H1 (cell line): ENCODE measurements at regions not wholly inside any gene's neighbourhood (a gene's known extent, or its start where the extent isn't known, plus 50 kb on each side); places are given as distances from the start of the nearest gene placed in this dataset.

ENCODE experiments used
- CTCF ChIA-PET: fragments of 300-600 bp; sonication (Branson Sonifier 250); formaldehyde crosslinking; loops from one replicate; lab custom pipeline; 2021; ENCODE audit not compliant: partially characterized antibody; lab: Charles Lee
- POLR2A ChIA-PET: fragments of 300-600 bp; sonication (Branson Sonifier 250); formaldehyde crosslinking; loops from one replicate; lab custom pipeline; 2021; ENCODE audit warnings: inconsistent platforms; ENCODE audit not compliant: partially characterized antibody; lab: Charles Lee
- DNase-seq, 2 experiments: peaks; one replicate each; pipeline versions ENCODE4 v3.0.0 to v3.0.0-alpha.2; 2010 to 2022; ENCODE audit warnings: low spot score in 2 of 2, low read depth in 1 of 2, mixed read lengths in 1 of 2
- FAIRE-seq: peaks from 2 replicates; lab custom pipeline; 2011; peaks lifted over from hg19 to GRCh38; lab: Jason Lieb, UNC
- H2AFZ ChIP-seq: 2 replicates; pipeline ENCODE4 v1.8.1; 2012; ENCODE audit warnings: low read length, inconsistent platforms
- H2AK5ac ChIP-seq: 2 replicates; pipeline ENCODE4 v1.6.1; 2013; ENCODE audit warnings: low read depth, low read length
- H2BK120ac ChIP-seq: replicated peaks from 2 replicates; pipeline ENCODE3; 2013; ENCODE audit warnings: low read depth, low read length, inconsistent platforms
- H2BK12ac ChIP-seq: 2 replicates; pipeline ENCODE4 v1.6.1; 2013; ENCODE audit warnings: low read depth, low read length
- H2BK15ac ChIP-seq: 2 replicates; pipeline ENCODE4 v1.6.1; 2013; ENCODE audit warnings: low read length
- H2BK20ac ChIP-seq: 2 replicates; pipeline ENCODE4 v1.6.1; 2013; ENCODE audit warnings: low read length
- H2BK5ac ChIP-seq: 2 replicates; pipeline ENCODE4 v1.6.1; 2013; ENCODE audit warnings: low read depth, low read length
- H3K14ac ChIP-seq: 2 replicates; pipeline ENCODE4 v1.6.1; 2013; ENCODE audit warnings: inconsistent platforms; ENCODE audit not compliant: insufficient read length
- H3K18ac ChIP-seq: 2 replicates; pipeline ENCODE4 v1.6.1; 2013; ENCODE audit warnings: low read length; ENCODE audit errors: extremely low read depth
- H3K23ac ChIP-seq: 2 replicates; pipeline ENCODE4 v1.6.1; 2013; ENCODE audit warnings: inconsistent platforms; ENCODE audit not compliant: insufficient read length
- H3K23me2 ChIP-seq: 2 replicates; pipeline ENCODE4 v1.6.1; 2013; ENCODE audit warnings: low read depth, low read length
- H3K27ac ChIP-seq: 2 replicates; pipeline ENCODE4 v1.6.1; 2011; ENCODE audit warnings: low read depth, low read length, inconsistent platforms
- H3K27me3 ChIP-seq, 4 experiments: replicated peaks in 1 of 4; 1 replicate in 1 of 4; 2 replicates in 3 of 4; pipeline versions ENCODE4 v1.6.1 to v1.8.1; 2011 to 2013; ENCODE audit warnings: low read length in 3 of 4, mild to moderate bottlenecking in 3 of 4, inconsistent platforms in 2 of 4, mixed read lengths in 2 of 4, moderate library complexity in 1 of 4; ENCODE audit not compliant: control insufficient read depth in 3 of 4, insufficient read depth in 3 of 4; ENCODE audit errors: extremely low read depth in 1 of 4
- H3K36me3 ChIP-seq, 4 experiments: 2 replicates each; pipeline versions ENCODE4 v1.6.1 to v1.8.1; 2011 to 2013; ENCODE audit warnings: mild to moderate bottlenecking in 4 of 4, low read length in 3 of 4, moderate library complexity in 2 of 4, control low read depth in 1 of 4, inconsistent platforms in 1 of 4; ENCODE audit not compliant: insufficient read depth in 4 of 4, control insufficient read depth in 2 of 4
- H3K4ac ChIP-seq: replicated peaks from 2 replicates; pipeline ENCODE3; 2013; ENCODE audit warnings: low read length, low read depth, mixed read lengths, inconsistent platforms; ENCODE audit not compliant: insufficient read length
- H3K4me1 ChIP-seq, 4 experiments: replicated peaks in 1 of 4; 1 replicate in 1 of 4; 2 replicates in 3 of 4; pipeline versions ENCODE4 v1.6.1 to v1.8.1; 2011 to 2013; ENCODE audit warnings: low read length in 3 of 4, inconsistent platforms in 2 of 4, mixed read lengths in 1 of 4; ENCODE audit not compliant: insufficient read depth in 4 of 4, control insufficient read depth in 3 of 4
- H3K4me2 ChIP-seq, 2 experiments: 2 replicates each; pipeline versions ENCODE4 v1.6.1 to v1.8.1; 2011 to 2013; ENCODE audit warnings: low read depth in 2 of 2, low read length in 2 of 2, control low read depth in 1 of 2, inconsistent platforms in 1 of 2, mild to moderate bottlenecking in 1 of 2; ENCODE audit not compliant: insufficient read depth in 1 of 2
- H3K4me3 ChIP-seq, 4 experiments: fragments of 200-600, 300-600 bp in 1 of 4; sonication (generic), shearing (Covaris generic), sonication (Bioruptor Twin) in 1 of 4; 2 replicates each; pipeline versions ENCODE4 v1.5.1 to v1.8.1; 2011 to 2016; ENCODE audit warnings: low read length in 4 of 4, low read depth in 3 of 4, control low read depth in 2 of 4, inconsistent platforms in 2 of 4, mild to moderate bottlenecking in 2 of 4, mixed read lengths in 1 of 4, moderate library complexity in 1 of 4; ENCODE audit not compliant: insufficient read depth in 2 of 4; ENCODE audit errors: extremely low read depth in 1 of 4
- H3K56ac ChIP-seq: replicated peaks from 2 replicates; pipeline ENCODE3; 2013; ENCODE audit warnings: low read depth, mild to moderate bottlenecking, mixed read lengths, low read length, inconsistent platforms; ENCODE audit not compliant: insufficient read length
- H3K79me1 ChIP-seq: 2 replicates; pipeline ENCODE4 v1.6.1; 2013; ENCODE audit warnings: low read depth, low read length, control low read depth
- H3K79me2 ChIP-seq, 2 experiments: 2 replicates each; pipeline versions ENCODE4 v1.6.1 to v1.8.1; 2012 to 2013; ENCODE audit warnings: low read length in 2 of 2, mild to moderate bottlenecking in 2 of 2, inconsistent platforms in 1 of 2; ENCODE audit not compliant: insufficient read depth in 2 of 2, control insufficient read depth in 1 of 2
- H3K9ac ChIP-seq, 4 experiments: replicated peaks in 1 of 4; 1 replicate in 1 of 4; 2 replicates in 3 of 4; pipeline versions ENCODE4 v1.6.1 to v1.8.1; 2011 to 2013; ENCODE audit warnings: low read depth in 3 of 4, low read length in 3 of 4, control low read depth in 2 of 4, mild to moderate bottlenecking in 2 of 4, moderate library complexity in 2 of 4, inconsistent platforms in 1 of 4; ENCODE audit errors: extremely low read depth in 1 of 4
- H3K9me3 ChIP-seq, 2 experiments: 2 replicates each; pipeline versions ENCODE4 v1.6.1 to v1.8.1; 2012 to 2013; ENCODE audit warnings: mild to moderate bottlenecking in 2 of 2, moderate library complexity in 2 of 2, control low read depth in 1 of 2, inconsistent platforms in 1 of 2, low read depth in 1 of 2, low read length in 1 of 2, mixed read lengths in 1 of 2; ENCODE audit not compliant: insufficient read depth in 2 of 2
- H4K20me1 ChIP-seq, 2 experiments: replicated peaks in 1 of 2; 2 replicates each; pipeline versions ENCODE3 to v1.8.1; 2011 to 2013; ENCODE audit warnings: inconsistent platforms in 2 of 2, low read length in 2 of 2, mild to moderate bottlenecking in 1 of 2; ENCODE audit not compliant: insufficient read depth in 2 of 2, control insufficient read depth in 1 of 2
- H4K5ac ChIP-seq: 2 replicates; pipeline ENCODE4 v1.6.1; 2013; ENCODE audit warnings: low read length, low read depth, mixed read lengths, inconsistent platforms; ENCODE audit not compliant: insufficient read length
- H4K8ac ChIP-seq: 2 replicates; pipeline ENCODE4 v1.8.0; 2013; ENCODE audit warnings: mild to moderate bottlenecking, moderate library complexity, low read length, inconsistent platforms; ENCODE audit not compliant: insufficient read depth; ENCODE audit errors: extremely low read depth
- H4K91ac ChIP-seq: replicated peaks from 2 replicates; pipeline ENCODE3; 2013; ENCODE audit warnings: low read length, mixed read lengths, inconsistent platforms; ENCODE audit not compliant: insufficient read length
- CEBPB ChIP-seq: IDR thresholded peaks from 2 replicates; pipeline ENCODE4 v1.6.1; 2012; ENCODE audit warnings: low read depth, low read length
- EGR1 ChIP-seq: IDR thresholded peaks from 2 replicates; pipeline ENCODE4 v1.6.1; 2011; ENCODE audit warnings: low read depth, low read length, borderline replicate concordance
- JUN ChIP-seq: IDR thresholded peaks from 2 replicates; pipeline ENCODE4 v1.6.1; 2011; ENCODE audit warnings: low read depth, mild to moderate bottlenecking, improper control_type of control experiment, low read length
- KDM1A ChIP-seq: fragments of 200-600, 300-600 bp; sonication (generic); IDR thresholded peaks from 2 replicates; pipeline ENCODE4 v1.7.1; 2016; ENCODE audit warnings: mild to moderate bottlenecking, low read length, borderline replicate concordance
- MAFK ChIP-seq: IDR thresholded peaks from 2 replicates; pipeline ENCODE4 v1.6.1; 2012; ENCODE audit warnings: low read depth, mild to moderate bottlenecking, improper control_type of control experiment, low read length
- NRF1 ChIP-seq: IDR thresholded peaks from 2 replicates; pipeline ENCODE4 v1.6.1; 2011; ENCODE audit warnings: mild to moderate bottlenecking, low read depth, low read length, improper control_type of control experiment
- PHF8 ChIP-seq: fragments of 200-600 bp; sonication (generic); conservative IDR thresholded peaks from 2 replicates; pipeline ENCODE4 v1.7.1; 2012; ENCODE audit warnings: low read depth, mild to moderate bottlenecking, inconsistent platforms, low read length, moderate library complexity
- POLR2A ChIP-seq, 2 experiments: IDR thresholded peaks; 1 replicate in 1 of 2; 2 replicates in 1 of 2; pipeline ENCODE4 v1.6.1; 2011; ENCODE audit warnings: low read depth in 2 of 2, low read length in 2 of 2, mild to moderate bottlenecking in 2 of 2; ENCODE audit errors: control extremely low read depth in 1 of 2
- SAP30 ChIP-seq: fragments of 300-600 bp; sonication (generic); IDR thresholded peaks from 2 replicates; pipeline ENCODE4 v1.7.1; 2012; ENCODE audit warnings: low read length, moderate library complexity, mild to moderate bottlenecking, inconsistent platforms; ENCODE audit not compliant: insufficient read depth, insufficient replicate concordance
- SIRT6 ChIP-seq: IDR thresholded peaks from one replicate; pipeline ENCODE4 v1.7.1; 2012; ENCODE audit warnings: low read length, inconsistent platforms
- TEAD4 ChIP-seq: IDR thresholded peaks from 2 replicates; pipeline ENCODE4 v1.6.1; 2012; ENCODE audit warnings: low read depth, low read length, inconsistent platforms, mixed read lengths
- YY1 ChIP-seq: IDR thresholded peaks from 2 replicates; pipeline ENCODE4 v1.6.1; 2011; ENCODE audit warnings: low read depth, mild to moderate bottlenecking, low read length
- whole genome bisulfite sequencing, 2 experiments: shearing (Covaris generic) in 1 of 2; methylation state at CpG; one replicate each; pipeline versions ENCODE4 v1.1.6 to v1.1.7; 2013 to 2015; ENCODE audit warnings: low lambda C conversion rate in 2 of 2, mixed read lengths in 2 of 2, inconsistent platforms in 1 of 2, low coverage in 1 of 2, missing lambda C conversion rate in 1 of 2; ENCODE audit not compliant: insufficient replicate concordance in 2 of 2, insufficient coverage in 1 of 2, insufficient read length in 1 of 2; ENCODE audit errors: extremely low coverage in 1 of 2, missing lambda C conversion rate in 1 of 2; 5-methylcytosine and 5-hydroxymethylcytosine counted together
- TF ChIP-seq, protein P1 (sequence below): IDR thresholded peaks from 2 replicates; pipeline ENCODE4 v1.6.1; 2011; ENCODE audit warnings: low read length, improper control_type of control experiment

DNA sequence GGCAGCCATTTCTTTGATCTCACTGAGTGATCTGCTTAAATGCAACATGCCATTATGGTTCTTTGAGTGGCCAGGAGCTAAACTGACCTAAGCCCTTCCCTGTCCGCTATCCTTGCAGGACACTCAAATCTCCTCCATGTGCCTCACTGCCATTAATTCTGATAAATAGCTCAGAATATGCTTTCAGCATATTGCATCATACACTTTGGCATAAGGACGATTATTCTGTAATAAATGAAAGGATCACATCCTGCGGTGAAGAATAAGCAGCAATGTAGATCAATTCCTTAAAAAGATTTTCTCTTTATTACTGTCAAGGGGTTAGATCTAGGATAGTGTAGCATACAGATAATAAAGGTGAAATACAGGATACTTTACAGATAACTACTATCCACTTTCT is 231.8 kb upstream of the CTBP2 start:
- H4K8ac ChIP-seq, result no peak overlapping the region
- H3K4ac ChIP-seq, result no peak overlapping the region
- H4K5ac ChIP-seq, result no peak overlapping the region
- no peak overlapping the region for H4K91ac ChIP-seq
- H4K20me1 ChIP-seq, result no peaks in the 10 kb centered on the region
- no peak overlapping the region for H3K4me2 ChIP-seq
- H3K4me1 ChIP-seq, result no peaks in the 10 kb centered on the region
- H3K36me3 ChIP-seq, result no peaks in the 10 kb centered on the region
- H3K27me3 ChIP-seq, result no peaks in the 10 kb centered on the region
- DNase-seq (no peak), FAIRE-seq (no peak)
- no peak overlapping the region for H3K27ac ChIP-seq
- H3K9ac ChIP-seq, result no peak overlapping the region
- H3K9me3 ChIP-seq, result peaks cover 3 to 4% of the 10 kb centered on the region in 2 experiments; a peak in 3 of 4 replicates
- no peak overlapping the region for H3K23ac ChIP-seq
- H2AFZ ChIP-seq, result no peak overlapping the region
- no peaks in the 10 kb centered on the region for H3K79me1 ChIP-seq
- H2BK15ac ChIP-seq, result no peak overlapping the region
- no peaks in the 10 kb centered on the region; the same call in 1 of the 2 replicates for H3K23me2 ChIP-seq
- H3K14ac ChIP-seq, result no peak overlapping the region
- H2BK120ac ChIP-seq, result no peak overlapping the region
- ChIA-PET POLR2A (no interaction called here), CTCF (interaction anchor here (1.0 to 1.4 kb wide), 3 partner anchors 9 to 21 kb away, joined by 3 to 4 read pairs (median 3); no protein-coding TSS in a partner anchor)
- H2BK5ac ChIP-seq, result no peak overlapping the region
- WGBS, 2 experiments, result 87% methylated on average over 3 of the region's 3 CpGs; no CpG with 5 or more reads in 1 of the 2 experiments
- H3K18ac ChIP-seq, result no peak overlapping the region
- no peak overlapping the region for H2BK20ac ChIP-seq
- H3K4me3 ChIP-seq, result no peak overlapping the region
- H2AK5ac ChIP-seq, result no peak overlapping the region
- H3K56ac ChIP-seq, result no peak overlapping the region
- H3K79me2 ChIP-seq, result no peaks in the 10 kb centered on the region
- no peak overlapping the region for H2BK12ac ChIP-seq
- TF ChIP-seq SIRT6 (no peak), EGR1 (no peak), NRF1 (no peak), SAP30 (no peak), TEAD4 (no peak), KDM1A (no peak), MAFK (no peak), YY1 (no peak), JUN (no peak), CEBPB (no peak), PHF8 (no peak), POLR2A (IDR thresholded peaks at IDR 0.05; ENCODE audit: control extremely low read depth in 1 of 2, low read depth in 2 of 2, low read length in 2 of 2) (no peak)
- TF ChIP-seq, protein P1, sequence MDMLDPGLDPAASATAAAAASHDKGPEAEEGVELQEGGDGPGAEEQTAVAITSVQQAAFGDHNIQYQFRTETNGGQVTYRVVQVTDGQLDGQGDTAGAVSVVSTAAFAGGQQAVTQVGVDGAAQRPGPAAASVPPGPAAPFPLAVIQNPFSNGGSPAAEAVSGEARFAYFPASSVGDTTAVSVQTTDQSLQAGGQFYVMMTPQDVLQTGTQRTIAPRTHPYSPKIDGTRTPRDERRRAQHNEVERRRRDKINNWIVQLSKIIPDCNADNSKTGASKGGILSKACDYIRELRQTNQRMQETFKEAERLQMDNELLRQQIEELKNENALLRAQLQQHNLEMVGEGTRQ, result no peak
